Fibroblast of pulmonary artery (primary cell): ENCODE measurements at regions not wholly inside any gene's neighbourhood (a gene's known extent, or its start where the extent isn't known, plus 50 kb on each side); places are given as distances from the start of the nearest gene placed in this dataset.

Experiments
- DNase-seq: peaks from one replicate; pipeline ENCODE4 v3.0.0-alpha.2; 2010; ENCODE audit warnings: low read depth
- H3K4me3 ChIP-seq: replicated peaks from 2 replicates; pipeline ENCODE4 v1.5.1; 2011; ENCODE audit warnings: low read depth, mild to moderate bottlenecking, control low read depth, low read length, moderate library complexity
- TF ChIP-seq, protein P1 (sequence below): IDR thresholded peaks from 2 replicates; pipeline ENCODE4 v1.5.1; 2011; ENCODE audit warnings: mild to moderate bottlenecking, control low read depth, low read length, inconsistent platforms; ENCODE audit errors: missing control alignments

DNA sequence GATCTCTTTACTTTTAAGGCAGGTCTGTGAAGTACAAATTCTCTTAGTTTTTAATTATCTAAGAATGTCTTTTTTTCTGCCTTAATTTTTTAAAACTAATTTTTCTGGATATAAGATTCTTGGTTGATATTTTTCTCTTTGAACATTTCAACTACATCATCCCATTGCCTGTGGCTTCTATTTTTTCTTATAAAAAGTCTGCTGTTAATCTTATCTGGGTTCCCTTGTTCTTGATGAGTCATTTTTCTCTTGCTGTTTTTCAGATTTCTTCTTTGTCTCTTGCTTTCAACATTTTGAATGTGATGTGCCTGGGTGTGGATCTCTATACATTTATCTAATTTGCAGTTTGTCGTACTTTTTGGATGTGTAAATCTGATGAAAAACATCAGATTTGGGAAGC lies 525.2 kb upstream of the PBX1 start:
- TF ChIP-seq, protein P1, sequence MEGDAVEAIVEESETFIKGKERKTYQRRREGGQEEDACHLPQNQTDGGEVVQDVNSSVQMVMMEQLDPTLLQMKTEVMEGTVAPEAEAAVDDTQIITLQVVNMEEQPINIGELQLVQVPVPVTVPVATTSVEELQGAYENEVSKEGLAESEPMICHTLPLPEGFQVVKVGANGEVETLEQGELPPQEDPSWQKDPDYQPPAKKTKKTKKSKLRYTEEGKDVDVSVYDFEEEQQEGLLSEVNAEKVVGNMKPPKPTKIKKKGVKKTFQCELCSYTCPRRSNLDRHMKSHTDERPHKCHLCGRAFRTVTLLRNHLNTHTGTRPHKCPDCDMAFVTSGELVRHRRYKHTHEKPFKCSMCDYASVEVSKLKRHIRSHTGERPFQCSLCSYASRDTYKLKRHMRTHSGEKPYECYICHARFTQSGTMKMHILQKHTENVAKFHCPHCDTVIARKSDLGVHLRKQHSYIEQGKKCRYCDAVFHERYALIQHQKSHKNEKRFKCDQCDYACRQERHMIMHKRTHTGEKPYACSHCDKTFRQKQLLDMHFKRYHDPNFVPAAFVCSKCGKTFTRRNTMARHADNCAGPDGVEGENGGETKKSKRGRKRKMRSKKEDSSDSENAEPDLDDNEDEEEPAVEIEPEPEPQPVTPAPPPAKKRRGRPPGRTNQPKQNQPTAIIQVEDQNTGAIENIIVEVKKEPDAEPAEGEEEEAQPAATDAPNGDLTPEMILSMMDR = no peak
- DNase-seq = no peak
- H3K4me3 ChIP-seq = no peak overlapping the region

DNA sequence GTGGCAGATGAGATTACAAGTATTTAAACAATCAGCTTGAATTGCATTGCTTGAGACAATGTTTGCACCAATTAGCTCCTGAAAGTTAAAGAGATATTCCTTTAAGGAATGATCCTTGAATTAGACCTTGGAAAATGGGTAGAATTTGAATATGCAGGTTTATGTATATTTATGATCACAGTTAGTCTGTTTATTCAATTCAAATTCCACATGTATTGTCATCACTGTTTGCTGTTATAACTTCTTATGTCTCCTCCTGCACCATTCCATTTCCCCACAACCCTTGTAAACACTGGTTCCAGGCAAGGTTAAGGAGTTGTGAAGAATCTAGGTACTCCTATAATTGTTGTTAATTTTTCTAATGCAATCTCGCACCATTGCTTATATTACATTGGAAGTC lies 518.2 kb upstream of the PBX1 start:
- no peak for DNase-seq
- TF ChIP-seq, protein P1 = no peak
- H3K4me3 ChIP-seq = no peak overlapping the region

DNA sequence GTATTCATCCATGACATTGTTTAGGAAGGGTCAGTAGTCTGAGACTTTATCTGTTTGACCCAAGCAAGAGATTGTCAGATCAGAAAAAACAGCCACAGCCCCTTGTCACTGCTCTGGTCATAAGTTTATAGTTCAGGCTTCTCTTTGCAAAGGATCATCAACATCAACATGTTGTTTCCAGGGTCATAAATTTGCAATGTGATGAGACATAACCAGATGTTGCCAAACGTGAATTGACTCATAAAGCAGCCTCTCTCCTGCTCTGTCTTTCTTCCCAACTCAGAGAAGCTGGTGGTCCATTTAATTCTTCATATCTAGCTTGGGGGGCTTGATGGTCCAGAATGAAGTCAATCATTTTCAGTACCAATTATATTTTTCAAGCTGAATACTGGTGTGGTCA lies 507.2 kb upstream of the PBX1 start:
- H3K4me3 ChIP-seq = no peak overlapping the region
- no peak for DNase-seq
- TF ChIP-seq, protein P1 = no peak

DNA sequence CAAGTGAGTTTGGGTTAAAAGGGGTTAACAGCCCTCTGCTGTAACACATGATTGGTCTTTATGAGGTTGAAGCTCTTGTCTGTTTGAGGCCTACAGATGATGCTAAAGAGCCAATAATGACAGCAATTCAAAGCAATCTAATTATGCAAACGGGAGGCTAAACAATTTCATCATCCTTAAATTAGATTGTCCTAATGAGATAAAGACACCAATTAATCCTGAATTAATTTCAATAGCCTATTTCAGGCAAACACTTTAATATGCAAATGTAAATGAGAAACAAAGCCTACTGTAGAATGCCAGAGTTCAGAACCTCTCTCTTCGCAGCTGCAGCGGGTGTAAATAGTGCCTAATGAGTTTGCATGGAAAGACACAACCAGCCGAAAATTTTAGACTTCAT lies 504.7 kb upstream of the PBX1 start:
- TF ChIP-seq, protein P1 = no peak
- no peak for DNase-seq
- no peak overlapping the region for H3K4me3 ChIP-seq

DNA sequence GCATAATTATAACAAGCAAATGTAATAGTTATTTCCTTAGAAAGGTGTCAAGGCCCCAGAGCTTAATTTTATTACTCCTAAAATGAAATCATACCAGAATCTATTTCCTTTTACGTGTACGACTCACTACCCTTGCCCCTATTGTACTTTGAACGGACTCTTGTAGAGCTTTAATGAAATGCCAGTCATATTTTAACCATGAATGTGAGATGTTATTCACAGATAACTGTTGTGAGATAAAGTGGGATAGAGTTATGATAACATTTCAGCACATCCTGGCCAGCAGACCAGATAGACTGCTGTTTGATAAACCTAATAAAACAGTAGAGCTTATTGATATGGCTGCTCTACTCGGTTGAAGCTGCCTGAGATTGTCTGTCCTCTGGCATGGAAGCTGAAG lies 500.8 kb upstream of the PBX1 start:
- H3K4me3 ChIP-seq = no peak overlapping the region
- DNase-seq = no peak
- TF ChIP-seq, protein P1 = no peak

DNA sequence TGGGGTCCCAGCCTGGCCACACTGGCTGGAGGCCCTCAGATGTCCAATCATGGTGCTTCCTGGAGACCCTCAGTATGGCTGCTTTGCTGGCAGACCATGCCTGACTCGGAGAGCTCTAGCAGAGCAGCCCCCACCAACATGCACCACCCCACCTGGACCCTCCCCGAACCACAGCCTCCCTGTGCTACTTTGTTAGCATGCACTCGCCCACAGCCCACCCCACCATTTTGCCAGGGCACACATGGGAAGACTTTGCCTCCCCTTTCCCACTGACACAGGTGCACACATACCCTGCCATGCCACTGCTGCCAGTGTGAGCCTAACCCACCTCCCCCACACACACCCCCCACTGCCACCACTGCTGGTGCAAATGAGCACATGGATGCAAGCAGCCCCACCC lies 497.5 kb upstream of the PBX1 start:
- TF ChIP-seq, protein P1 = no peak
- no peak for DNase-seq
- H3K4me3 ChIP-seq = no peak overlapping the region

DNA sequence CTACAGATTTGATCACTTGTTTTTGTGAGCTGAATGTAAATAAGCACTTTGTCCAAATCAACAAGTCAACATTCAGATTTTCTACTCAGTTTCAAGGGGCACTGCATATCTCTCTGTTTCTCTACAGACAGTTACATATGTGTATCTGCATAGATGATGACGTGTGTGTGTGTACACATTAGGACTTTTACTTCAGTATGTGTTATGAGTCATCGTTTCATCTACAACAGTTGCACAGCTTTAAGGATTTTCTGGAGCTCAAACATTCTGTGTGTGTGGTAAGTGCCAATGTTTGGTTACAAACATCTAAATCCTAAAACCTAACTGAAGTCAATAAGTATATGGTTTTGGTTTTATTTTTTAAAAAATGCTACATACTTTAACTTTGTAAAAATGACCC lies 494.5 kb upstream of the PBX1 start:
- DNase-seq = peak; percentile 7
- H3K4me3 ChIP-seq = no peak overlapping the region
- TF ChIP-seq, protein P1 = no peak
